OCI-LY1 (cell line): ENCODE measurements at regions not wholly inside any gene's neighbourhood (a gene's known extent, or its start where the extent isn't known, plus 50 kb on each side); places are given as distances from the start of the nearest gene placed in this dataset.

ENCODE experiments used
- H2AFZ ChIP-seq: fragments of 200-600 bp; sonication (generic), shearing (Covaris generic); 2 replicates; pipeline ENCODE4 v1.6.0; 2014; ENCODE audit warnings: antibody characterized with exemption, mild to moderate bottlenecking, low read length
- H3F3A ChIP-seq: fragments of 200-600 bp; sonication (generic), shearing (Covaris generic); 2 replicates; pipeline ENCODE4 v1.6.0; 2014; ENCODE audit warnings: mild to moderate bottlenecking, antibody characterized with exemption, low read length, moderate library complexity; ENCODE audit not compliant: insufficient read depth
- H3K27ac ChIP-seq: fragments of 200-600 bp; sonication (generic); 2 replicates; pipeline ENCODE4 v1.5.1; 2014; ENCODE audit warnings: low read length, mixed run types, mild to moderate bottlenecking, low read depth; ENCODE audit not compliant: poor library complexity, severe bottlenecking
- H3K27me3 ChIP-seq: fragments of 200-600 bp; sonication (generic); 2 replicates; pipeline ENCODE4 v1.6.0; 2014; ENCODE audit warnings: antibody characterized with exemption, mild to moderate bottlenecking, low read length, moderate library complexity; ENCODE audit not compliant: insufficient read depth
- H3K36me3 ChIP-seq: fragments of 200-600 bp; sonication (generic); 2 replicates; pipeline ENCODE4 v1.6.1; 2014; ENCODE audit warnings: mild to moderate bottlenecking, antibody characterized with exemption, low read length, moderate library complexity, mixed read lengths; ENCODE audit not compliant: insufficient read depth
- H3K4me1 ChIP-seq: fragments of 200-600 bp; sonication (generic); 2 replicates; pipeline ENCODE4 v1.5.1; 2014; ENCODE audit warnings: mild to moderate bottlenecking, low read length, moderate library complexity; ENCODE audit not compliant: insufficient read depth, severe bottlenecking
- H3K4me2 ChIP-seq: fragments of 200-600 bp; sonication (generic), shearing (Covaris generic); 2 replicates; pipeline ENCODE4 v1.6.1; 2014; ENCODE audit warnings: low read length
- H3K4me3 ChIP-seq: fragments of 200-600 bp; sonication (generic); 2 replicates; pipeline ENCODE4 v1.5.1; 2014; ENCODE audit warnings: low read length, low read depth, mild to moderate bottlenecking, mixed read lengths; ENCODE audit not compliant: poor library complexity, severe bottlenecking
- H3K79me2 ChIP-seq: fragments of 200-600 bp; shearing (Covaris generic); 2 replicates; pipeline ENCODE4 v1.6.1; 2016; ENCODE audit warnings: mixed run types, low read length, mixed read lengths; ENCODE audit not compliant: insufficient read depth
- H3K9ac ChIP-seq: fragments of 200-600 bp; sonication (generic), shearing (Covaris generic); 2 replicates; pipeline ENCODE4 v1.6.1; 2014; ENCODE audit warnings: mild to moderate bottlenecking, low read length, mixed read lengths
- H3K9me2 ChIP-seq: fragments of 200-600 bp; sonication (generic), shearing (Covaris generic); 2 replicates; pipeline ENCODE4 v1.6.1; 2014; ENCODE audit warnings: low read depth, mild to moderate bottlenecking, low read length, mixed read lengths
- H3K9me3 ChIP-seq: fragments of 200-600 bp; shearing (Covaris generic); 2 replicates; pipeline ENCODE4 v1.6.1; 2014; ENCODE audit warnings: low read length, mixed read lengths
- H4K20me1 ChIP-seq: fragments of 200-600 bp; sonication (generic), shearing (Covaris generic); 2 replicates; pipeline ENCODE4 v1.6.0; 2016; ENCODE audit warnings: mild to moderate bottlenecking, low read length; ENCODE audit not compliant: insufficient read depth
- CTCF ChIP-seq: fragments of 200-600 bp; sonication (generic), shearing (Covaris generic); IDR thresholded peaks from 2 replicates; pipeline ENCODE4 v1.5.1; 2017; ENCODE audit warnings: mild to moderate bottlenecking, antibody characterized with exemption, low read length, moderate library complexity, mixed read lengths
- EZH2 ChIP-seq: fragments of 200-600 bp; sonication (generic), shearing (Covaris generic); IDR thresholded peaks from 2 replicates; pipeline ENCODE4 v1.8.0; 2017; ENCODE audit warnings: borderline replicate concordance, mixed run types, mild to moderate bottlenecking, antibody characterized with exemption, low read length, moderate library complexity, mixed read lengths

DNA sequence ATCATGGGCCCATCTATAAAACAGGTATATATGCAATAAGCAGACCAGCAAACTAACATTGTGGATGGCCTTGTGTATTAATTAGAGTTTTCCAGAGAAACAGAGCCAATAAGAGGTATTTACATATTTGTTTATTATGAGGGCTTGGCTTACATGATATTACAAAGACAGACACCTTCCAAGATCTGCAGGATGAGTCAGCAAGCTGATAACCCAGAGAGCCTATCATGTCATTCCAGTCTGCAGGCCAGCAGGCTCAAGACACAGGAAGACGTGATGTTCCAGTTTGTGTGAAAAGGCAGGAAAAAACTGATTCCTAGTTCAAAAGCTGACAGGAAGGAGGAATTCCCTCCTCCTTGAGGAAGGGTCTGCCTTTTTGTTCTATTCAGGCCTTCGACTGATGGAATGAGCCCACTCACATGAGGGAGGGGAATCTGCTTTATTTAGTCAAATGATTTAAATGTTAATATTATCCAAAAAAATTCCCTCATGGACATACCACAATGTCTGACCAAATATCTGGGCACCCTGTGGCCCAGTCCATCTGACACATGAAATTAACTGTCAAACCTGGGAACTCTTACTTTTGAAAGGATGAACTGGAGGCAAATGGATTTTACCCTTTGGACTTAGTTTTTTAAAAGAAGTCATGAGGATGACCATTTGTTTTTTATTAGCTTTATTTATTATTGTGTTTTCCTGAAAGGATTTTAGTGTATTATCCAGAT lies 161.2 kb upstream of the CHD1 start:
- no peaks in the 10 kb centered on the region for H4K20me1 ChIP-seq
- no peak overlapping the region for H3K9ac ChIP-seq
- no peak overlapping the region for H3K27ac ChIP-seq
- no peaks in the 10 kb centered on the region for H3K9me2 ChIP-seq
- H3K4me3 ChIP-seq: no peak overlapping the region
- TF ChIP-seq CTCF: no peak
- TF ChIP-seq EZH2: no peak
- no peaks in the 10 kb centered on the region for H3K36me3 ChIP-seq
- no peaks in the 10 kb centered on the region for H3K27me3 ChIP-seq
- H3F3A ChIP-seq: no peaks in the 10 kb centered on the region
- no peak overlapping the region for H2AFZ ChIP-seq
- no peaks in the 10 kb centered on the region for H3K79me2 ChIP-seq
- no peaks in the 10 kb centered on the region for H3K9me3 ChIP-seq
- no peak overlapping the region for H3K4me2 ChIP-seq
- H3K4me1 ChIP-seq: no peaks in the 10 kb centered on the region

GRCh38 chr5:99088309-99088708 lies 159.5 kb upstream of the CHD1 start:
- Histone ChIP-seq H2AFZ (no peak overlapping the region), H3K79me2 (no peaks in the 10 kb centered on the region)

GRCh38 chr5:99083197-99083596 lies 154.4 kb upstream of the CHD1 start:
- Histone ChIP-seq H3K9me3 (no peaks in the 10 kb centered on the region), H3K4me1 (no peaks in the 10 kb centered on the region), H2AFZ (no peak overlapping the region), H3K79me2 (no peaks in the 10 kb centered on the region), H3K27me3 (no peaks in the 10 kb centered on the region), H3K4me2 (no peak overlapping the region), H3K27ac (no peak overlapping the region), H3K4me3 (no peak overlapping the region), H3F3A (no peaks in the 10 kb centered on the region), H3K9ac (no peak overlapping the region), H3K9me2 (no peaks in the 10 kb centered on the region), H4K20me1 (no peaks in the 10 kb centered on the region), H3K36me3 (no peaks in the 10 kb centered on the region)
- no peak for TF ChIP-seq CTCF

More at GRCh38 chr5:99088309-99088708, 159.5 kb upstream of the CHD1 start:
- H3K4me3 ChIP-seq: no peak overlapping the region
- H3F3A ChIP-seq: no peaks in the 10 kb centered on the region
- TF ChIP-seq EZH2 (no peak), CTCF (no peak)
- H3K9me2 ChIP-seq: no peaks in the 10 kb centered on the region
- H3K36me3 ChIP-seq: no peaks in the 10 kb centered on the region
- H3K27ac ChIP-seq: no peak overlapping the region
- H3K4me2 ChIP-seq: no peak overlapping the region
- no peaks in the 10 kb centered on the region for H3K9me3 ChIP-seq
- H3K4me1 ChIP-seq: no peaks in the 10 kb centered on the region
- no peak overlapping the region for H3K9ac ChIP-seq
- H3K27me3 ChIP-seq: no peaks in the 10 kb centered on the region
- H4K20me1 ChIP-seq: no peaks in the 10 kb centered on the region
